ENCODE measurements at regions not wholly inside any gene's neighbourhood (a gene's known extent, or its start where the extent isn't known, plus 50 kb on each side); places are given as distances from the start of the nearest gene placed in this dataset.
A peak's percentile ranks its signal among the peaks of the same experiment; 100 is the strongest.

DNA sequence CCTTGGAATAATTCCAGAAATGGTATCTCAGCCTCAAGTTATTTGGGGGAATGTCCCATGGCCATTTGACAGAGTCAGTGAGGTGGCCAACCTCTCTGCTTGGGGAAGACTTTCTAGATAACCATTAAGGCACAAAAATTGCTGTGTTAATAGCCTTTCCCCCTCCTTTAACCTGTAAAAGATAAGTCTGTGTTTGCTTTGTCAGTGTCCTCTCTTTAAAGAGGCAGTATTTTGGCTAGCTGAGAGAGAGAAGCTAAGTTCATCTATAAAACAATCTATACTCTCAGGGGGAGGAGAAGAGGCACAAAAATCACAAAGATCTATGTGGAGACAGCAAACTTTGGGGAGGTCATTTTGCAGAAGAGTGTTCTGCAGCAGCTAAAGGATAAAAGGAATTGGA is 72.1 kb downstream of the PLCE1 start (continued):
- TF ChIP-seq, protein P1, sequence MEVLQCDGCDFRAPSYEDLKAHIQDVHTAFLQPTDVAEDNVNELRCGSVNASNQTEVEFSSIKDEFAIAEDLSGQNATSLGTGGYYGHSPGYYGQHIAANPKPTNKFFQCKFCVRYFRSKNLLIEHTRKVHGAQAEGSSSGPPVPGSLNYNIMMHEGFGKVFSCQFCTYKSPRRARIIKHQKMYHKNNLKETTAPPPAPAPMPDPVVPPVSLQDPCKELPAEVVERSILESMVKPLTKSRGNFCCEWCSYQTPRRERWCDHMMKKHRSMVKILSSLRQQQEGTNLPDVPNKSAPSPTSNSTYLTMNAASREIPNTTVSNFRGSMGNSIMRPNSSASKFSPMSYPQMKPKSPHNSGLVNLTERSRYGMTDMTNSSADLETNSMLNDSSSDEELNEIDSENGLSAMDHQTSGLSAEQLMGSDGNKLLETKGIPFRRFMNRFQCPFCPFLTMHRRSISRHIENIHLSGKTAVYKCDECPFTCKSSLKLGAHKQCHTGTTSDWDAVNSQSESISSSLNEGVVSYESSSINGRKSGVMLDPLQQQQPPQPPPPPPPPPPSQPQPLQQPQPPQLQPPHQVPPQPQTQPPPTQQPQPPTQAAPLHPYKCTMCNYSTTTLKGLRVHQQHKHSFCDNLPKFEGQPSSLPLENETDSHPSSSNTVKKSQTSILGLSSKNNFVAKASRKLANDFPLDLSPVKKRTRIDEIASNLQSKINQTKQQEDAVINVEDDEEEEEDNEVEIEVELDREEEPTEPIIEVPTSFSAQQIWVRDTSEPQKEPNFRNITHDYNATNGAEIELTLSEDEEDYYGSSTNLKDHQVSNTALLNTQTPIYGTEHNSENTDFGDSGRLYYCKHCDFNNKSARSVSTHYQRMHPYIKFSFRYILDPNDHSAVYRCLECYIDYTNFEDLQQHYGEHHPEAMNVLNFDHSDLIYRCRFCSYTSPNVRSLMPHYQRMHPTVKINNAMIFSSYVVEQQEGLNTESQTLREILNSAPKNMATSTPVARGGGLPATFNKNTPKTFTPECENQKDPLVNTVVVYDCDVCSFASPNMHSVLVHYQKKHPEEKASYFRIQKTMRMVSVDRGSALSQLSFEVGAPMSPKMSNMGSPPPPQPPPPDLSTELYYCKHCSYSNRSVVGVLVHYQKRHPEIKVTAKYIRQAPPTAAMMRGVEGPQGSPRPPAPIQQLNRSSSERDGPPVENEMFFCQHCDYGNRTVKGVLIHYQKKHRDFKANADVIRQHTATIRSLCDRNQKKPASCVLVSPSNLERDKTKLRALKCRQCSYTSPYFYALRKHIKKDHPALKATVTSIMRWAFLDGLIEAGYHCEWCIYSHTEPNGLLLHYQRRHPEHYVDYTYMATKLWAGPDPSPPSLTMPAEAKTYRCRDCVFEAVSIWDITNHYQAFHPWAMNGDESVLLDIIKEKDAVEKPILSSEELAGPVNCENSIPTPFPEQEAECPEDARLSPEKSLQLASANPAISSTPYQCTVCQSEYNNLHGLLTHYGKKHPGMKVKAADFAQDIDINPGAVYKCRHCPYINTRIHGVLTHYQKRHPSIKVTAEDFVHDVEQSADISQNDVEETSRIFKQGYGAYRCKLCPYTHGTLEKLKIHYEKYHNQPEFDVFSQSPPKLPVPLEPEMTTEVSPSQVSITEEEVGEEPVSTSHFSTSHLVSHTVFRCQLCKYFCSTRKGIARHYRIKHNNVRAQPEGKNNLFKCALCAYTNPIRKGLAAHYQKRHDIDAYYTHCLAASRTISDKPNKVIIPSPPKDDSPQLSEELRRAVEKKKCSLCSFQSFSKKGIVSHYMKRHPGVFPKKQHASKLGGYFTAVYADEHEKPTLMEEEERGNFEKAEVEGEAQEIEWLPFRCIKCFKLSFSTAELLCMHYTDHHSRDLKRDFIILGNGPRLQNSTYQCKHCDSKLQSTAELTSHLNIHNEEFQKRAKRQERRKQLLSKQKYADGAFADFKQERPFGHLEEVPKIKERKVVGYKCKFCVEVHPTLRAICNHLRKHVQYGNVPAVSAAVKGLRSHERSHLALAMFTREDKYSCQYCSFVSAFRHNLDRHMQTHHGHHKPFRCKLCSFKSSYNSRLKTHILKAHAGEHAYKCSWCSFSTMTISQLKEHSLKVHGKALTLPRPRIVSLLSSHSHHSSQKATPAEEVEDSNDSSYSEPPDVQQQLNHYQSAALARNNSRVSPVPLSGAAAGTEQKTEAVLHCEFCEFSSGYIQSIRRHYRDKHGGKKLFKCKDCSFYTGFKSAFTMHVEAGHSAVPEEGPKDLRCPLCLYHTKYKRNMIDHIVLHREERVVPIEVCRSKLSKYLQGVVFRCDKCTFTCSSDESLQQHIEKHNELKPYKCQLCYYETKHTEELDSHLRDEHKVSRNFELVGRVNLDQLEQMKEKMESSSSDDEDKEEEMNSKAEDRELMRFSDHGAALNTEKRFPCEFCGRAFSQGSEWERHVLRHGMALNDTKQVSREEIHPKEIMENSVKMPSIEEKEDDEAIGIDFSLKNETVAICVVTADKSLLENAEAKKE (CRISPR knock-in tag; IDR thresholded peaks at IDR 0.05) = no peak
- TF ChIP-seq, protein P2, sequence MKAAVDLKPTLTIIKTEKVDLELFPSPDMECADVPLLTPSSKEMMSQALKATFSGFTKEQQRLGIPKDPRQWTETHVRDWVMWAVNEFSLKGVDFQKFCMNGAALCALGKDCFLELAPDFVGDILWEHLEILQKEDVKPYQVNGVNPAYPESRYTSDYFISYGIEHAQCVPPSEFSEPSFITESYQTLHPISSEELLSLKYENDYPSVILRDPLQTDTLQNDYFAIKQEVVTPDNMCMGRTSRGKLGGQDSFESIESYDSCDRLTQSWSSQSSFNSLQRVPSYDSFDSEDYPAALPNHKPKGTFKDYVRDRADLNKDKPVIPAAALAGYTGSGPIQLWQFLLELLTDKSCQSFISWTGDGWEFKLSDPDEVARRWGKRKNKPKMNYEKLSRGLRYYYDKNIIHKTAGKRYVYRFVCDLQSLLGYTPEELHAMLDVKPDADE (IDR thresholded peaks at IDR 0.05) = no peak
- TF ChIP-seq EZH2phosphoT487 (IDR thresholded peaks at IDR 0.05; ENCODE audit: unreplicated experiment) (no peak), POLR2AphosphoS5 (IDR thresholded peaks at IDR 0.05; ENCODE audit: low read depth) (no peak), EZH2 (IDR thresholded peaks at IDR 0.05; ENCODE audit: low read depth, unreplicated experiment) (no peak), CREB1 (CRISPR knock-in tag; IDR thresholded peaks at IDR 0.05; ENCODE audit: low read depth) (no peak), NANOG (IDR thresholded peaks at IDR 0.05; ENCODE audit: borderline replicate concordance) (no peak)

DNA sequence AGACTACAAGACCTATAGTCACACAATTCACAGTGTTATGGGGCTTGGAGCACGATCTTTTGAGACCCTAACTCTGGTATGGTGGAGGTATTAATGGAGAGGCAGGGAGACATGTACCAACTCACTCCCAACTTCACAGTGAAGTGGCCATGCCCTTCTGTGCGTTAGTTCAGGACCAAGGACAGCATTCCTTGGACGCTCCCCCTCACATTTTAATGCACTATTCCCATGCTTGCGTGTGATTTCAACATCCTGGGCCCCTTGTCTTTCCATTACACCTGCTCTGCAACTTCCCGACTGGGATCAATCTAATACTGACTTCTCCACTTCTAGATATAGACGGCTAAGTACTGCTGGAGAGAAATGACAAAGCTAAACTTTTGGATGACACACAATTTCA is 72.7 kb downstream of the PLCE1 start:
- peak; percentile 77 for DNase-seq (ENCODE audit: low spot score)
- H3K27ac ChIP-seq (ENCODE audit: low read depth) = no peak overlapping the region
- no peaks in the 10 kb centered on the region; the same call in 1 of the 2 replicates for H4K20me1 ChIP-seq (replicated peaks; ENCODE audit: insufficient read depth)
- Mint-ChIP-seq H3K4me3 (no peak overlapping the region), H3K36me3 (ENCODE audit: low read depth) (no peaks in the 10 kb centered on the region), H3K9me3 (no peaks in the 10 kb centered on the region), H3K27me3 (ENCODE audit: insufficient read depth, low read depth, poor library complexity) (peaks cover 9% of the 10 kb centered on the region), H3K4me1 (no peaks in the 10 kb centered on the region), H3K27ac (no peak overlapping the region)
- H3K4me1 ChIP-seq (ENCODE audit: insufficient read depth) = no peaks in the 10 kb centered on the region
- no peak overlapping the region for H3K4me3 ChIP-seq
- no peaks in the 10 kb centered on the region for H3K9me2 ChIP-seq (ENCODE audit: insufficient read depth)
- no peaks in the 10 kb centered on the region for H3K27me3 ChIP-seq (ENCODE audit: insufficient read depth)
- no peak for TF ChIP-seq ZNF331 (CRISPR knock-in tag; IDR thresholded peaks at IDR 0.05; ENCODE audit: low read depth)
- TF ChIP-seq, protein P3, sequence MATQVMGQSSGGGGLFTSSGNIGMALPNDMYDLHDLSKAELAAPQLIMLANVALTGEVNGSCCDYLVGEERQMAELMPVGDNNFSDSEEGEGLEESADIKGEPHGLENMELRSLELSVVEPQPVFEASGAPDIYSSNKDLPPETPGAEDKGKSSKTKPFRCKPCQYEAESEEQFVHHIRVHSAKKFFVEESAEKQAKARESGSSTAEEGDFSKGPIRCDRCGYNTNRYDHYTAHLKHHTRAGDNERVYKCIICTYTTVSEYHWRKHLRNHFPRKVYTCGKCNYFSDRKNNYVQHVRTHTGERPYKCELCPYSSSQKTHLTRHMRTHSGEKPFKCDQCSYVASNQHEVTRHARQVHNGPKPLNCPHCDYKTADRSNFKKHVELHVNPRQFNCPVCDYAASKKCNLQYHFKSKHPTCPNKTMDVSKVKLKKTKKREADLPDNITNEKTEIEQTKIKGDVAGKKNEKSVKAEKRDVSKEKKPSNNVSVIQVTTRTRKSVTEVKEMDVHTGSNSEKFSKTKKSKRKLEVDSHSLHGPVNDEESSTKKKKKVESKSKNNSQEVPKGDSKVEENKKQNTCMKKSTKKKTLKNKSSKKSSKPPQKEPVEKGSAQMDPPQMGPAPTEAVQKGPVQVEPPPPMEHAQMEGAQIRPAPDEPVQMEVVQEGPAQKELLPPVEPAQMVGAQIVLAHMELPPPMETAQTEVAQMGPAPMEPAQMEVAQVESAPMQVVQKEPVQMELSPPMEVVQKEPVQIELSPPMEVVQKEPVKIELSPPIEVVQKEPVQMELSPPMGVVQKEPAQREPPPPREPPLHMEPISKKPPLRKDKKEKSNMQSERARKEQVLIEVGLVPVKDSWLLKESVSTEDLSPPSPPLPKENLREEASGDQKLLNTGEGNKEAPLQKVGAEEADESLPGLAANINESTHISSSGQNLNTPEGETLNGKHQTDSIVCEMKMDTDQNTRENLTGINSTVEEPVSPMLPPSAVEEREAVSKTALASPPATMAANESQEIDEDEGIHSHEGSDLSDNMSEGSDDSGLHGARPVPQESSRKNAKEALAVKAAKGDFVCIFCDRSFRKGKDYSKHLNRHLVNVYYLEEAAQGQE (IDR thresholded peaks at IDR 0.05; ENCODE audit: unreplicated experiment) = peak; percentile 94
- H2AFZ ChIP-seq = no peak overlapping the region
- no peaks in the 10 kb centered on the region for H3K79me2 ChIP-seq (replicated peaks; ENCODE audit: insufficient read depth)
- no peak overlapping the region for H3K4me2 ChIP-seq
- no peaks in the 10 kb centered on the region for H3K36me3 ChIP-seq (ENCODE audit: insufficient read depth)
- no peaks in the 10 kb centered on the region for H3F3A ChIP-seq (replicated peaks; ENCODE audit: low read depth)
- peak; percentile 86 for ATAC-seq

All from GM23338 (cell line).